ENCODE measurements at regions not wholly inside any gene's neighbourhood (a gene's known extent, or its start where the extent isn't known, plus 50 kb on each side); places are given as distances from the start of the nearest gene placed in this dataset.
"Not testable (repeated sequence)": the region's sequence is repeated elsewhere in the genome, so short reads cannot be mapped to it uniquely, and the experiment has no call there.

- DNase-seq: no peak
These were observed 459.6 kb downstream of the UTRN start for GRCh38 chr6:144744720-144745119.

- DNase-seq: no peak
These were observed 460.3 kb downstream of the UTRN start for GRCh38 chr6:144745439-144745838.

- DNase-seq: no peak
These were observed 461.9 kb downstream of the UTRN start for GRCh38 chr6:144746902-144747469.

GRCh38 chr6:144749263-144749662 is 464.1 kb downstream of the UTRN start:
- DNase-seq: no peak

GRCh38 chr6:144753023-144753705 is 468.0 kb downstream of the UTRN start:
- DNase-seq: no peak

- no peak for DNase-seq
These were observed 471.3 kb downstream of the UTRN start for GRCh38 chr6:144756469-144756868.

- DNase-seq: no peak
These were observed 472.2 kb downstream of the UTRN start for GRCh38 chr6:144757299-144757698.

- no peak for DNase-seq
These were observed 472.6 kb downstream of the UTRN start for GRCh38 chr6:144757730-144758129.

GRCh38 chr6:144758602-144759001 is 473.5 kb downstream of the UTRN start:
- DNase-seq: no peak

GRCh38 chr6:144762469-144762868 is 477.3 kb downstream of the UTRN start:
- DNase-seq: no peak

- no peak for DNase-seq
These were observed 481.9 kb downstream of the UTRN start for GRCh38 chr6:144767051-144767450.

GRCh38 chr6:144768551-144769075 is 483.5 kb downstream of the UTRN start:
- no peak for DNase-seq

GRCh38 chr6:144769142-144769541 is 484.0 kb downstream of the UTRN start:
- no peak for DNase-seq

- no peak for DNase-seq
These were observed 491.1 kb downstream of the UTRN start for GRCh38 chr6:144776031-144776819.

GRCh38 chr6:144777249-144777648 is 492.1 kb downstream of the UTRN start:
- no peak for DNase-seq

- DNase-seq: no peak
These were observed 492.9 kb downstream of the UTRN start for GRCh38 chr6:144778056-144778455.

GRCh38 chr6:144778773-144779492 is 493.8 kb downstream of the UTRN start:
- no peak for DNase-seq

- no peak for DNase-seq
These were observed 496.7 kb downstream of the UTRN start for GRCh38 chr6:144781836-144782235.

- no peak for DNase-seq
These were observed 497.5 kb downstream of the UTRN start for GRCh38 chr6:144782634-144783033.

GRCh38 chr6:144785056-144785455 is 499.9 kb downstream of the UTRN start:
- no peak for DNase-seq

- no peak for DNase-seq
These were observed 501.7 kb downstream of the UTRN start for GRCh38 chr6:144786825-144787224.

- DNase-seq: no peak
These were observed 508.6 kb downstream of the UTRN start for GRCh38 chr6:144793744-144794143.

- DNase-seq: not testable (repeated sequence)
These were observed 509.9 kb downstream of the UTRN start for GRCh38 chr6:144795022-144795421.

Data from islet precursor cell (in vitro differentiated cells).